NCI-H1092 (cell line): ENCODE measurements at regions not wholly inside any gene's neighbourhood (a gene's known extent, or its start where the extent isn't known, plus 50 kb on each side); places are given as distances from the start of the nearest gene placed in this dataset.
"Not testable (repeated sequence)": the region's sequence is repeated elsewhere in the genome, so short reads cannot be mapped to it uniquely, and the experiment has no call there.

ENCODE experiments used
- DNase-seq: peaks from one replicate; lab custom pipeline; 2025; lab: John Stamatoyannopoulos, UW

- no peak for DNase-seq
Observed at GRCh38 chr16:52729731-52730130, 182.8 kb upstream of the TOX3 start.

- no peak for DNase-seq
Observed at GRCh38 chr16:52727849-52728248, 180.9 kb upstream of the TOX3 start.

GRCh38 chr16:52727441-52727840, 180.5 kb upstream of the TOX3 start:
- DNase-seq = no peak

- no peak for DNase-seq
Observed at GRCh38 chr16:52725461-52725860, 178.5 kb upstream of the TOX3 start.

- no peak for DNase-seq
Observed at GRCh38 chr16:52725043-52725442, 178.1 kb upstream of the TOX3 start.

- DNase-seq = no peak
Observed at GRCh38 chr16:52721331-52721730, 174.4 kb upstream of the TOX3 start.

GRCh38 chr16:52718046-52718445, 171.1 kb upstream of the TOX3 start:
- no peak for DNase-seq

GRCh38 chr16:52713740-52714139, 166.8 kb upstream of the TOX3 start:
- no peak for DNase-seq

- no peak for DNase-seq
Observed at GRCh38 chr16:52709306-52709705, 162.4 kb upstream of the TOX3 start.

- DNase-seq = no peak
Observed at GRCh38 chr16:52708476-52708875, 161.5 kb upstream of the TOX3 start.

- DNase-seq = no peak
Observed at GRCh38 chr16:52707676-52708337, 160.9 kb upstream of the TOX3 start.

- DNase-seq = no peak
Observed at GRCh38 chr16:52705122-52705521, 158.2 kb upstream of the TOX3 start.

GRCh38 chr16:52697971-52698370, 151.0 kb upstream of the TOX3 start:
- no peak for DNase-seq

GRCh38 chr16:52696126-52696525, 149.2 kb upstream of the TOX3 start:
- DNase-seq = no peak

- no peak for DNase-seq
Observed at GRCh38 chr16:52690468-52690867, 143.5 kb upstream of the TOX3 start.

GRCh38 chr16:52680993-52681392, 134.1 kb upstream of the TOX3 start:
- DNase-seq = no peak

GRCh38 chr16:52677501-52677900, 130.6 kb upstream of the TOX3 start:
- DNase-seq = no peak

- DNase-seq = no peak
Observed at GRCh38 chr16:52676959-52677358, 130.0 kb upstream of the TOX3 start.

GRCh38 chr16:52671590-52671989, 124.6 kb upstream of the TOX3 start:
- DNase-seq = no peak

- DNase-seq = no peak
Observed at GRCh38 chr16:52657924-52658323, 111.0 kb upstream of the TOX3 start.

- not testable (repeated sequence) for DNase-seq
Observed at GRCh38 chr16:52655916-52656315, 109.0 kb upstream of the TOX3 start.

GRCh38 chr16:52655156-52655555, 108.2 kb upstream of the TOX3 start:
- DNase-seq = not testable (repeated sequence)

GRCh38 chr16:52652033-52652432, 105.1 kb upstream of the TOX3 start:
- DNase-seq = no peak

GRCh38 chr16:52650789-52651188, 103.8 kb upstream of the TOX3 start:
- DNase-seq = no peak

- DNase-seq = no peak
Observed at GRCh38 chr16:52650318-52650717, 103.4 kb upstream of the TOX3 start.
